Panc1 (cell line): ENCODE measurements at regions not wholly inside any gene's neighbourhood (a gene's known extent, or its start where the extent isn't known, plus 50 kb on each side); places are given as distances from the start of the nearest gene placed in this dataset.

Experiments used
- ATAC-seq: fragments of 200-7000 bp; cut with Tn5 transposase; 2 replicates; pipeline ENCODE4 v1.9.1; 2020; ENCODE audit warnings: mild to moderate bottlenecking, moderate library complexity
- BruUV-seq: library from RNA; stranded (reverse); fragments of 400-500 nt; replicated peaks from 2 replicates; lab custom pipeline; 2021; lab: Mats Ljungman, UMichigan
- CTCF ChIA-PET: fragments of 300-600 bp; sonication (Branson Sonifier 250); formaldehyde crosslinking; loops from one replicate; lab custom pipeline; 2022; ENCODE audit warnings: antibody characterized with exemption; lab: Charles Lee
- POLR2A ChIA-PET: fragments of 300-600 bp; sonication (Branson Sonifier 250); formaldehyde crosslinking; loops from one replicate; lab custom pipeline; 2022; ENCODE audit warnings: antibody characterized with exemption; lab: Charles Lee
- DNase-seq: peaks from one replicate; pipeline ENCODE4 v3.0.0-alpha.2; 2010; ENCODE audit warnings: low read depth, low spot score
- H3K27ac ChIP-seq: 2 replicates; pipeline ENCODE4 v1.5.1; 2011; ENCODE audit warnings: mild to moderate bottlenecking, low read length, inconsistent platforms
- H3K27me3 ChIP-seq: fragments of 200-500 bp; sonication (Bioruptor generic); 2 replicates; pipeline ENCODE4 v1.6.0; 2014; ENCODE audit warnings: low read length, inconsistent platforms; ENCODE audit not compliant: control insufficient read depth, insufficient read depth
- H3K36me3 ChIP-seq: fragments of 200-500 bp; sonication (Bioruptor generic); 2 replicates; pipeline ENCODE4 v1.5.1; 2014; ENCODE audit warnings: inconsistent platforms, mild to moderate bottlenecking, low read length, moderate library complexity; ENCODE audit not compliant: control insufficient read depth, insufficient read depth
- H3K4me1 ChIP-seq: 2 replicates; pipeline ENCODE4 v1.5.1; 2011; ENCODE audit warnings: inconsistent platforms, mild to moderate bottlenecking, low read length, moderate library complexity; ENCODE audit not compliant: control insufficient read depth, insufficient read depth
- H3K4me3 ChIP-seq, 2 experiments: 2 replicates each; pipeline ENCODE4 v1.5.1; 2011 to 2012; ENCODE audit warnings: low read depth in 2 of 2, low read length in 2 of 2, mild to moderate bottlenecking in 2 of 2, inconsistent platforms in 1 of 2, moderate library complexity in 1 of 2
- H3K9me3 ChIP-seq: fragments of 200-500 bp; sonication (Bioruptor generic); 2 replicates; pipeline ENCODE4 v1.5.1; 2014; ENCODE audit warnings: low read depth, mild to moderate bottlenecking, inconsistent platforms, low read length, moderate library complexity; ENCODE audit not compliant: control insufficient read depth, insufficient read depth
- CTCF ChIP-seq: fragments of 450-650 bp; IDR thresholded peaks from 2 replicates; pipeline ENCODE4 v1.5.1; 2017; ENCODE audit warnings: mild to moderate bottlenecking
- POLR2AphosphoS5 ChIP-seq: IDR thresholded peaks from 2 replicates; pipeline ENCODE4 v1.6.1; 2012; ENCODE audit warnings: mild to moderate bottlenecking, low read depth, low read length, moderate library complexity
- REST ChIP-seq, 2 experiments: IDR thresholded peaks; 2 replicates each; pipeline ENCODE4 v1.6.1; 2011 to 2012; ENCODE audit warnings: low read depth in 2 of 2, control low read depth in 1 of 2, low read length in 1 of 2, mild to moderate bottlenecking in 1 of 2, moderate library complexity in 1 of 2; ENCODE audit not compliant: insufficient read depth in 1 of 2
- SIN3A ChIP-seq: IDR thresholded peaks from 2 replicates; pipeline ENCODE4 v1.6.1; 2012; ENCODE audit warnings: low read depth, mild to moderate bottlenecking, low read length, moderate library complexity, borderline replicate concordance; ENCODE audit not compliant: insufficient read depth
- TCF7L2 ChIP-seq: IDR thresholded peaks from 2 replicates; pipeline ENCODE4 v1.6.1; 2011; ENCODE audit warnings: mild to moderate bottlenecking, low read depth, low read length, inconsistent platforms
- in situ Hi-C: cut with HindIII; loops from 2 replicates; pipeline ENCODE4 v1.10.0; 2016; ENCODE audit warnings: low sequenced_read_pairs, low pct_unique_long_range_greater_than_20kb
- intact Hi-C: fragments of 100-400 bp; cut with micrococcal nuclease; formaldehyde crosslinking; loops from one replicate; pipeline ENCODE4 v1.10.0; 2022; ENCODE audit not compliant: unreplicated experiment

- TF ChIP-seq TCF7L2 (no peak), REST (IDR thresholded peaks at IDR 0.05; ENCODE audit: insufficient read depth in 1 of 2, low read depth in 2 of 2, low read length in 1 of 2) (no peak), CTCF (no peak), SIN3A (no peak), POLR2AphosphoS5 (no peak)
- no peaks in the 10 kb centered on the region for H3K4me1 ChIP-seq
- no peak overlapping the region for H3K4me3 ChIP-seq
- in situ Hi-C loops (no loop called here), intact Hi-C loops (no loop called here)
- H3K27ac ChIP-seq = no peak overlapping the region
- no peaks in the 10 kb centered on the region for H3K9me3 ChIP-seq
- ChIA-PET POLR2A (no interaction called here), CTCF (no interaction called here)
- H3K27me3 ChIP-seq = no peaks in the 10 kb centered on the region
- BruUV-seq = no TSS peak
- no peaks in the 10 kb centered on the region for H3K36me3 ChIP-seq
- DNase-seq (no peak), ATAC-seq (no peak)
Observed at GRCh38 chr7:83778073-83778443, 129.1 kb upstream of the SEMA3E start.

DNA sequence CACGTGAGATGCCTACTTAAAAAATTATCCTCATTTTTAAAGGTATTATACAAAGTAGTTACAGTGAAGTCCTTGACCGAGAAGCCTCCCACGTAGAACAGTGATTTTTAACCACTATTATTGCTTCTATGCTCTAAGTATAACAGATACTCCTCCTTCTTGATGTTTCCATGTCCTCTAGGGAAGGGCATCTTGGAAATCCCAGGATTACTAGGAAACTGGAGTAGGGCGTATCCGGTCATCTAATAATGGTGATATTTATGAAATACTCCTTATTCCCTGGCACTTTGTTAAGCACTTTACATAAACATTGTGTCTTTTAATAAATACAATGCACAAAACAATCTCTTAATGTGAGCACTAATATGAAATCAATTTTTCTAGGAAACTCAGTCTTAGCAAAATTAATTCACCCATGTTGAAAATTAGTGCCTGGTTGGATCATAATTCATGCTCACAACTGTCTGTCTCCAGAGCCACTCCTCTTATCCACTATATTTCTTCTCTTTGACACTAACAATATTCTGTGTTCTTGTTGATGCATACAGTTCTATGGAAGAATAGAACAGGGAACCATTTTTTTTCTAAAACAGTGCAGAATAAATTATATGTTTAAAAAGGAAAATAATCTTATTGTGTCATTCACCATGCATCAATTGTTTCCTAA, 128.6 kb upstream of the SEMA3E start:
- DNase-seq = no peak
- in situ Hi-C loops (no loop called here), intact Hi-C loops (no loop called here)
- H3K4me3 ChIP-seq = no peak overlapping the region
- ChIA-PET POLR2A (no interaction called here), CTCF (no interaction called here)
- no peaks in the 10 kb centered on the region for H3K36me3 ChIP-seq
- no peaks in the 10 kb centered on the region for H3K9me3 ChIP-seq
- BruUV-seq = no TSS peak
- no peaks in the 10 kb centered on the region for H3K4me1 ChIP-seq
- no peak for ATAC-seq
- H3K27me3 ChIP-seq = no peaks in the 10 kb centered on the region
- no peak overlapping the region for H3K27ac ChIP-seq
- TF ChIP-seq CTCF = no peak
- TF ChIP-seq POLR2AphosphoS5 = no peak
- no peak for TF ChIP-seq SIN3A
- TF ChIP-seq REST (IDR thresholded peaks at IDR 0.05; ENCODE audit: insufficient read depth in 1 of 2, low read depth in 2 of 2, low read length in 1 of 2) = no peak
- no peak for TF ChIP-seq TCF7L2
